ENCODE measurements at regions not wholly inside any gene's neighbourhood (a gene's known extent, or its start where the extent isn't known, plus 50 kb on each side); places are given as distances from the start of the nearest gene placed in this dataset.
A peak's percentile ranks its signal among the peaks of the same experiment; 100 is the strongest.

DNA sequence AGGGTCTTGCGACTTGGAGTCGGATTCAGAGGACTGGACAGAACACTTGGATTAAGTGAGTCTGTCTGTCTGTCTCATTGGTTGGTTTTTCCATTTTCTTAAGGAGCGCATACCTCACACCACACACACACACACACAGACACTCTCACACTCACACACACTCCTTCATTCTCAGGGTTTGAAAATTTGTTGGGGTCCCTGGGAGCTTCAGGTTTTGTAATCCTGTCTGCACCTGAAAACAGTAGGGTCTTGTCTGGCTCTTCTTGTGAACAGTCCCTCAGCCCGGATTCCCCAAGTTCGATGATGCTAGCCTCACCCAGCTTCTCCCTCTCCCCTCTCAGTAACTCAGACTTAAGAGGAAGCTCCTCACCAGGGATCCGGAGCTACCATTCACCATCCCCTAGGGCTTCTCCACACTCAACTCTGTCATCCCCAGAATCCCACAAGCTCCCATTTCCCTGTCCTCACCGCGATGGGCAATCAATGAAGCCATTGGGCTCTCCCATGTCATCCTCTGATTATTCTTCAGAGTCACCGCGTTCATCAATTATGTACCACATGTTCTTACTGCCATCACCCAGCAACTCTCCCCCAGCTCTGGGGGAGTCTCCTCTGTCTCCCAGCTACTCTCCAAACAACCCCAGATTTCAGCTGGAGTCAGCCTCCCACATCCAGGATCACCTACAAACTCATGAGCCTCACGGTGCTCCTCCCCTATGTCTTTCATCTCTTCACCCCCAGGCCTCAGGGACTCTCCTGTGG, 1530.9 kb upstream of the TPTE start:
- ATAC-seq, result peak; percentile 31
- in situ Hi-C loops (cut with MboI) (loop anchor here (10.0 kb wide), 2 partner anchors 526 to 586 kb away; no protein-coding TSS in a partner anchor), intact Hi-C loops (cut with micrococcal nuclease) (no loop called here)
- Histone ChIP-seq H3K36me3 (ENCODE audit: control insufficient read depth, insufficient read depth, low read length) (no peaks in the 10 kb centered on the region), H3K79me2 (ENCODE audit: control insufficient read depth, insufficient read depth, low read length) (no peaks in the 10 kb centered on the region), H3K4me2 (ENCODE audit: insufficient read depth, low read length) (no peak overlapping the region), H3K27me3 (ENCODE audit: control insufficient read depth in 2 of 2, insufficient read depth in 2 of 2, low read length in 2 of 2) (no peaks in the 10 kb centered on the region), H3K4me3 (no peak overlapping the region), H3K9ac (ENCODE audit: insufficient read depth in 1 of 2, low read depth in 2 of 2, low read length in 2 of 2) (no peak overlapping the region), H3K4me1 (replicated peaks in 1 of 2; ENCODE audit: control insufficient read depth in 2 of 2, insufficient read depth in 2 of 2, low read length in 2 of 2) (no peaks in the 10 kb centered on the region), H3K9me3 (replicated peaks; ENCODE audit: control insufficient read depth, insufficient read depth, low read depth, low read length) (no peaks in the 10 kb centered on the region; the same call in 1 of the 2 replicates), H4K20me1 (replicated peaks; ENCODE audit: control insufficient read depth, insufficient read depth, low read length) (no peaks in the 10 kb centered on the region), H2AFZ (ENCODE audit: low read depth, low read length) (no peak overlapping the region), H3K27ac (ENCODE audit: extremely low read depth, low read depth, low read length) (no peak overlapping the region), H3K9me1 (ENCODE audit: control insufficient read depth, insufficient read depth, low read length) (no peaks in the 10 kb centered on the region)
- ChIA-PET POLR2A (no interaction called here), CTCF (ENCODE audit: low intra/inter-chr PET ratio) (no interaction called here)
- FAIRE-seq, result no peak
- BruUV-seq (replicated peaks), result no TSS peak
- under 1% methylated on average over 11 of the region's 11 CpGs for WGBS (ENCODE audit: insufficient coverage, low coverage, missing lambda C conversion rate)
- DNase-seq (ENCODE audit: extremely low read depth in 1 of 4, low spot score in 3 of 4), result peak in 2 of 4 experiments; percentile 23 to 86
- TF ChIP-seq RBM39 (optimal IDR thresholded peaks at IDR 0.05; ENCODE audit: low read depth, low read length) (peak; percentile 6), LEF1 (IDR thresholded peaks at IDR 0.05) (no peak), SP2 (IDR thresholded peaks at IDR 0.05; ENCODE audit: extremely low read depth, low read depth, low read length, poor library complexity, severe bottlenecking) (no peak), SETDB1 (IDR thresholded peaks at IDR 0.05; ENCODE audit: low read length) (peak; percentile 35), HDAC8 (tag; IDR thresholded peaks at IDR 0.05) (0 out of 2 replicates have a peak, but pooled peaks have one; percentile 18), DDX20 (tag; IDR thresholded peaks at IDR 0.05; ENCODE audit: low read depth) (no peak), ZFP30 (CRISPR knock-in tag; IDR thresholded peaks at IDR 0.05; ENCODE audit: borderline replicate concordance) (no peak), NCOA4 (IDR thresholded peaks at IDR 0.05; ENCODE audit: partially characterized antibody) (peak; percentile 81), SPI1 (IDR thresholded peaks at IDR 0.05; ENCODE audit: borderline replicate concordance, low read depth, low read length) (no peak), FOXM1 (IDR thresholded peaks at IDR 0.05; ENCODE audit: low read depth) (no peak), FOXM1 (CRISPR knock-in tag; IDR thresholded peaks at IDR 0.05; ENCODE audit: low read depth) (no peak), ZNF77 (CRISPR knock-in tag; IDR thresholded peaks at IDR 0.05) (peak; percentile 71; the same call in 1 of the 2 replicates)
- TF ChIP-seq, protein P1, sequence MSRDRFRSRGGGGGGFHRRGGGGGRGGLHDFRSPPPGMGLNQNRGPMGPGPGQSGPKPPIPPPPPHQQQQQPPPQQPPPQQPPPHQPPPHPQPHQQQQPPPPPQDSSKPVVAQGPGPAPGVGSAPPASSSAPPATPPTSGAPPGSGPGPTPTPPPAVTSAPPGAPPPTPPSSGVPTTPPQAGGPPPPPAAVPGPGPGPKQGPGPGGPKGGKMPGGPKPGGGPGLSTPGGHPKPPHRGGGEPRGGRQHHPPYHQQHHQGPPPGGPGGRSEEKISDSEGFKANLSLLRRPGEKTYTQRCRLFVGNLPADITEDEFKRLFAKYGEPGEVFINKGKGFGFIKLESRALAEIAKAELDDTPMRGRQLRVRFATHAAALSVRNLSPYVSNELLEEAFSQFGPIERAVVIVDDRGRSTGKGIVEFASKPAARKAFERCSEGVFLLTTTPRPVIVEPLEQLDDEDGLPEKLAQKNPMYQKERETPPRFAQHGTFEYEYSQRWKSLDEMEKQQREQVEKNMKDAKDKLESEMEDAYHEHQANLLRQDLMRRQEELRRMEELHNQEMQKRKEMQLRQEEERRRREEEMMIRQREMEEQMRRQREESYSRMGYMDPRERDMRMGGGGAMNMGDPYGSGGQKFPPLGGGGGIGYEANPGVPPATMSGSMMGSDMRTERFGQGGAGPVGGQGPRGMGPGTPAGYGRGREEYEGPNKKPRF (IDR thresholded peaks at IDR 0.05; ENCODE audit: low read depth, low read length), result peak; percentile 71; the same call in 1 of the 2 replicates
- TF ChIP-seq, protein P2, sequence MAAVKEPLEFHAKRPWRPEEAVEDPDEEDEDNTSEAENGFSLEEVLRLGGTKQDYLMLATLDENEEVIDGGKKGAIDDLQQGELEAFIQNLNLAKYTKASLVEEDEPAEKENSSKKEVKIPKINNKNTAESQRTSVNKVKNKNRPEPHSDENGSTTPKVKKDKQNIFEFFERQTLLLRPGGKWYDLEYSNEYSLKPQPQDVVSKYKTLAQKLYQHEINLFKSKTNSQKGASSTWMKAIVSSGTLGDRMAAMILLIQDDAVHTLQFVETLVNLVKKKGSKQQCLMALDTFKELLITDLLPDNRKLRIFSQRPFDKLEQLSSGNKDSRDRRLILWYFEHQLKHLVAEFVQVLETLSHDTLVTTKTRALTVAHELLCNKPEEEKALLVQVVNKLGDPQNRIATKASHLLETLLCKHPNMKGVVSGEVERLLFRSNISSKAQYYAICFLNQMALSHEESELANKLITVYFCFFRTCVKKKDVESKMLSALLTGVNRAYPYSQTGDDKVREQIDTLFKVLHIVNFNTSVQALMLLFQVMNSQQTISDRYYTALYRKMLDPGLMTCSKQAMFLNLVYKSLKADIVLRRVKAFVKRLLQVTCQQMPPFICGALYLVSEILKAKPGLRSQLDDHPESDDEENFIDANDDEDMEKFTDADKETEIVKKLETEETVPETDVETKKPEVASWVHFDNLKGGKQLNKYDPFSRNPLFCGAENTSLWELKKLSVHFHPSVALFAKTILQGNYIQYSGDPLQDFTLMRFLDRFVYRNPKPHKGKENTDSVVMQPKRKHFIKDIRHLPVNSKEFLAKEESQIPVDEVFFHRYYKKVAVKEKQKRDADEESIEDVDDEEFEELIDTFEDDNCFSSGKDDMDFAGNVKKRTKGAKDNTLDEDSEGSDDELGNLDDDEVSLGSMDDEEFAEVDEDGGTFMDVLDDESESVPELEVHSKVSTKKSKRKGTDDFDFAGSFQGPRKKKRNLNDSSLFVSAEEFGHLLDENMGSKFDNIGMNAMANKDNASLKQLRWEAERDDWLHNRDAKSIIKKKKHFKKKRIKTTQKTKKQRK (IDR thresholded peaks at IDR 0.05; ENCODE audit: borderline replicate concordance, low read depth, low read length), result peak; percentile 39; the same call in 1 of the 2 replicates
- TF ChIP-seq, protein P3, sequence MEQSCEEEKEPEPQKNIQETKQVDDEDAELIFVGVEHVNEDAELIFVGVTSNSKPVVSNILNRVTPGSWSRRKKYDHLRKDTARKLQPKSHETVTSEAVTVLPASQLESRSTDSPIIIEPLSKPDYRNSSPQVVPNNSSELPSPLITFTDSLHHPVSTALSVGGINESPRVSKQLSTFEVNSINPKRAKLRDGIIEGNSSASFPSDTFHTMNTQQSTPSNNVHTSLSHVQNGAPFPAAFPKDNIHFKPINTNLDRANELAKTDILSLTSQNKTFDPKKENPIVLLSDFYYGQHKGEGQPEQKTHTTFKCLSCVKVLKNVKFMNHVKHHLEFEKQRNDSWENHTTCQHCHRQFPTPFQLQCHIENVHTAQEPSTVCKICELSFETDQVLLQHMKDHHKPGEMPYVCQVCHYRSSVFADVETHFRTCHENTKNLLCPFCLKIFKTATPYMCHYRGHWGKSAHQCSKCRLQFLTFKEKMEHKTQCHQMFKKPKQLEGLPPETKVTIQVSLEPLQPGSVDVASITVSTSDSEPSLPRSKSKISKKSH (CRISPR knock-in tag; IDR thresholded peaks at IDR 0.05), result no peak
